Suprapubic skin (tissue), 3 donors: ENCODE measurements at regions not wholly inside any gene's neighbourhood (a gene's known extent, or its start where the extent isn't known, plus 50 kb on each side); places are given as distances from the start of the nearest gene placed in this dataset.

Experiments used
- POLR2AphosphoS5 ChIP-seq, 3 donors: sonication (generic); formaldehyde crosslinking; IDR thresholded peaks; one replicate each; pipeline ENCODE4 v1.6.1; 2017; ENCODE audit warnings: antibody characterized with exemption in 3 of 3
- TF ChIP-seq, protein P1 (sequence below), 2 donors: fragments of 200-600 bp in 1 of 2; fragments of 450-650 bp in 1 of 2; sonication (generic) in 1 of 2; IDR thresholded peaks; one replicate each; pipeline ENCODE4 v1.5.1; 2016 to 2019; ENCODE audit warnings: antibody characterized with exemption in 2 of 2, mild to moderate bottlenecking in 1 of 2, moderate library complexity in 1 of 2

DNA sequence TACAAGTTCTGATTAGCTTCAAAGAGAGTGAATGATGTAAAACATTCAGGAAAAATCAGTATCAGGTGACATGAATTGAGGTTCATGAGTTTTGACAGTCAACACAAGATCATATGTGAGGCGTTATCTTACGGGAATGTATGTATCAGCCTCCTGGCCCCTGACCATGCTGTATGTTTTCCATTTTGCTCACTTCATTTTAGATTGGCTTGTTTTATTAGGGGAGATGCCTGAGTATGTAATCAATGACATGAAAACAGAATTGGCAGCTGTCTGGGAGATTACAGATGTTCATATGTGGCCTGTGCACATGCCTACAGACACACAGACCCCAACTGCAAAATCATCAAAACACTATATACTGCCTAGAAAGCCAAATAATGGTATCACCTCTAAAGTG is 168.5 kb upstream of the RND3 start:
- TF ChIP-seq, protein P1, sequence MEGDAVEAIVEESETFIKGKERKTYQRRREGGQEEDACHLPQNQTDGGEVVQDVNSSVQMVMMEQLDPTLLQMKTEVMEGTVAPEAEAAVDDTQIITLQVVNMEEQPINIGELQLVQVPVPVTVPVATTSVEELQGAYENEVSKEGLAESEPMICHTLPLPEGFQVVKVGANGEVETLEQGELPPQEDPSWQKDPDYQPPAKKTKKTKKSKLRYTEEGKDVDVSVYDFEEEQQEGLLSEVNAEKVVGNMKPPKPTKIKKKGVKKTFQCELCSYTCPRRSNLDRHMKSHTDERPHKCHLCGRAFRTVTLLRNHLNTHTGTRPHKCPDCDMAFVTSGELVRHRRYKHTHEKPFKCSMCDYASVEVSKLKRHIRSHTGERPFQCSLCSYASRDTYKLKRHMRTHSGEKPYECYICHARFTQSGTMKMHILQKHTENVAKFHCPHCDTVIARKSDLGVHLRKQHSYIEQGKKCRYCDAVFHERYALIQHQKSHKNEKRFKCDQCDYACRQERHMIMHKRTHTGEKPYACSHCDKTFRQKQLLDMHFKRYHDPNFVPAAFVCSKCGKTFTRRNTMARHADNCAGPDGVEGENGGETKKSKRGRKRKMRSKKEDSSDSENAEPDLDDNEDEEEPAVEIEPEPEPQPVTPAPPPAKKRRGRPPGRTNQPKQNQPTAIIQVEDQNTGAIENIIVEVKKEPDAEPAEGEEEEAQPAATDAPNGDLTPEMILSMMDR (IDR thresholded peaks at IDR 0.05): no peak
- no peak for TF ChIP-seq POLR2AphosphoS5 (IDR thresholded peaks at IDR 0.05)
